Suprapubic skin (tissue), 4 donors: ENCODE measurements at regions not wholly inside any gene's neighbourhood (a gene's known extent, or its start where the extent isn't known, plus 50 kb on each side); places are given as distances from the start of the nearest gene placed in this dataset.

Experiments used
- DNase-seq, 2 donors: peaks; one replicate each; pipeline ENCODE4 v3.0.0-alpha.2; 2019; ENCODE audit warnings: low spot score in 2 of 2
- H3K27ac ChIP-seq: fragments of 200-600 bp; sonication (generic); one replicate; pipeline ENCODE4 v1.5.1; 2019
- H3K27me3 ChIP-seq: fragments of 200-600 bp; sonication (generic); one replicate; pipeline ENCODE4 v1.5.1; 2019
- H3K36me3 ChIP-seq: fragments of 200-600 bp; sonication (generic); one replicate; pipeline ENCODE4 v1.5.1; 2019
- H3K4me1 ChIP-seq: fragments of 200-600 bp; sonication (generic); one replicate; pipeline ENCODE4 v1.5.1; 2019
- H3K4me3 ChIP-seq: fragments of 200-600 bp; sonication (generic); one replicate; pipeline ENCODE4 v1.5.1; 2019; ENCODE audit warnings: mild to moderate bottlenecking
- H3K9me3 ChIP-seq: fragments of 200-600 bp; sonication (generic); one replicate; pipeline ENCODE4 v1.5.1; 2019
- EP300 ChIP-seq: sonication (generic); formaldehyde crosslinking; IDR thresholded peaks from one replicate; pipeline ENCODE4 v1.6.1; 2017; ENCODE audit warnings: antibody characterized with exemption
- POLR2A ChIP-seq, 2 donors: fragments of 450-650 bp; IDR thresholded peaks; one replicate each; pipeline ENCODE4 v1.6.1; 2017; ENCODE audit warnings: antibody characterized with exemption in 2 of 2, mild to moderate bottlenecking in 2 of 2, moderate library complexity in 2 of 2
- POLR2AphosphoS5 ChIP-seq, 3 donors: sonication (generic); formaldehyde crosslinking; IDR thresholded peaks; one replicate each; pipeline ENCODE4 v1.6.1; 2017; ENCODE audit warnings: antibody characterized with exemption in 3 of 3
- WGBS: methylation state at CpG from one replicate; pipeline ENCODE4 v1.1.5; 2018; 5-methylcytosine and 5-hydroxymethylcytosine counted together
- TF ChIP-seq, protein P1 (sequence below), 2 donors: fragments of 200-600 bp in 1 of 2; fragments of 450-650 bp in 1 of 2; sonication (generic) in 1 of 2; IDR thresholded peaks; one replicate each; pipeline ENCODE4 v1.5.1; 2016 to 2019; ENCODE audit warnings: antibody characterized with exemption in 2 of 2, mild to moderate bottlenecking in 1 of 2, moderate library complexity in 1 of 2

DNA sequence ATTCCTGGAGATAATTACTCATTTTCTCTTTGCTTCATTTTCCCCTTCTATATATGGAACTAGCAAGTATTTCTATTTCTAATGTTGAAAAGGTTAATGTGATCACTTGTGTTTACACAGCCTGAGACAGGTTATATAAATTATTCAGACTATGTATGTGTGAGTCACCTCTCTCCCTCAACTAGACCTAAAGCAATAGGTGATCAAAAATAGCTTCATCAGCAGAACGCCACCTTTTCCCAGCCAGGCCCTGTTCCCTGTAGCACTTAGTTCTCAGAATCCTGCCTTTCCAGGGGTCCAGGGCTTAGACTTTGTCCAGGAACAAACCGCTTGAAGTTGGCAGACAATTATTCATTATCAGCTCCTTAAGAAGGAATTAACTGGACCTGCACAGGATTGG is 125.3 kb upstream of the EXOC2 start:
- no peaks in the 10 kb centered on the region for H3K36me3 ChIP-seq
- TF ChIP-seq, protein P1, sequence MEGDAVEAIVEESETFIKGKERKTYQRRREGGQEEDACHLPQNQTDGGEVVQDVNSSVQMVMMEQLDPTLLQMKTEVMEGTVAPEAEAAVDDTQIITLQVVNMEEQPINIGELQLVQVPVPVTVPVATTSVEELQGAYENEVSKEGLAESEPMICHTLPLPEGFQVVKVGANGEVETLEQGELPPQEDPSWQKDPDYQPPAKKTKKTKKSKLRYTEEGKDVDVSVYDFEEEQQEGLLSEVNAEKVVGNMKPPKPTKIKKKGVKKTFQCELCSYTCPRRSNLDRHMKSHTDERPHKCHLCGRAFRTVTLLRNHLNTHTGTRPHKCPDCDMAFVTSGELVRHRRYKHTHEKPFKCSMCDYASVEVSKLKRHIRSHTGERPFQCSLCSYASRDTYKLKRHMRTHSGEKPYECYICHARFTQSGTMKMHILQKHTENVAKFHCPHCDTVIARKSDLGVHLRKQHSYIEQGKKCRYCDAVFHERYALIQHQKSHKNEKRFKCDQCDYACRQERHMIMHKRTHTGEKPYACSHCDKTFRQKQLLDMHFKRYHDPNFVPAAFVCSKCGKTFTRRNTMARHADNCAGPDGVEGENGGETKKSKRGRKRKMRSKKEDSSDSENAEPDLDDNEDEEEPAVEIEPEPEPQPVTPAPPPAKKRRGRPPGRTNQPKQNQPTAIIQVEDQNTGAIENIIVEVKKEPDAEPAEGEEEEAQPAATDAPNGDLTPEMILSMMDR (IDR thresholded peaks at IDR 0.05): no peak
- TF ChIP-seq POLR2A (IDR thresholded peaks at IDR 0.05) (no peak), EP300 (no peak), POLR2AphosphoS5 (IDR thresholded peaks at IDR 0.05) (no peak)
- H3K4me3 ChIP-seq: no peak overlapping the region
- peaks cover 5% of the 10 kb centered on the region for H3K4me1 ChIP-seq
- 55% methylated on average over 2 of the region's 2 CpGs for WGBS
- no peak for DNase-seq
- no peaks in the 10 kb centered on the region for H3K27me3 ChIP-seq
- no peaks in the 10 kb centered on the region for H3K9me3 ChIP-seq
- H3K27ac ChIP-seq: no peak overlapping the region

DNA sequence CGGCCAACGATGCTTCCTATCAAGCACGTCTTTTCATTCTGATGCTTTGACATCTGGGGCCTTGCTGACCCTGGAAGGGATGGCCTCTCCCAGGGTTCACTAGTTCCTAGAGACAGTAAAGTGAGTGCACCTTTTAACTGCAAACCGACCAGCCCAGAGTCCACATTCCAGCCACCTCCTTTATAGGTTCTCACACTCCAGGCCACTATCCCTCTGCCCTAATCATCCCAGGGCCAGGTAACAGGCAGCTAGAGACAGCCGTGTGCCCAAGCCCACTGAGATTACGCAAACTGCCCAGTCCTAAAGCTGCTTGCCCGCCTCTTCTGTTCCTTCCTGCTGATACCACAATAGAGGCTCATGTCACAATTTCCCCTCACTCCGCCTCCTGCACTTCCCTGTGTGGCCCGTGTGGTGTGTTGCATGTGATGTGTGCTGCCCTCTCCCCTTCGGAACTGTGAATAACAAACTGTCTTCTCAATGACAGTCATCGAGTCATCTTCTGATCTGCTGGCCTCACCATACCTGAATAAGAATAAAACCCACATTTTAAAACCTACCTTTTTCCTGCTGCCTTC is 123.7 kb upstream of the EXOC2 start:
- Histone ChIP-seq H3K9me3 (no peaks in the 10 kb centered on the region), H3K4me3 (no peak overlapping the region), H3K27ac (no peak overlapping the region), H3K4me1 (peaks cover 5% of the 10 kb centered on the region), H3K36me3 (no peaks in the 10 kb centered on the region), H3K27me3 (no peaks in the 10 kb centered on the region)
- TF ChIP-seq POLR2AphosphoS5 (IDR thresholded peaks at IDR 0.05) (no peak), EP300 (no peak), POLR2A (IDR thresholded peaks at IDR 0.05) (no peak)
- TF ChIP-seq, protein P1 (IDR thresholded peaks at IDR 0.05): no peak
- no peak for DNase-seq
- WGBS: 81% methylated on average over 11 of the region's 11 CpGs

DNA sequence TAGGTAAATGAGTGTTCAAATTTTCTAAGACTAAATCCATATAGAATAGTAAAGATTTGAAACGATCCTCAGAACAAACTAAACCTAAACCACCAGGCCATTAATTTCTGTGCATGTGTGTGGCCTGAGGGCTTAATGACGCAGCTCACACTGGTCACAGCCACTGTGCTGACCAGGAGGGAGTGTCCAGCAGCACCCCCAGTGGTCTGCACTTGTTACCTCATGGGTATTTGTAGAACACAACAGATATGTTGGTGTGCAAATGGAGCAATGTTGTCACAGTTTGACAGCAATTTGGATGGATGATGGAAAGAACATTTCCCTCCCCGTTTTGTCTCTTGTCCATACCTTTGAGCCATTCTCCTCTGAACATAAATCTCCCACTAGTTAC is 122.4 kb upstream of the EXOC2 start:
- DNase-seq: no peak
- WGBS: 76% methylated on average over 3 of the region's 3 CpGs
- no peaks in the 10 kb centered on the region for H3K36me3 ChIP-seq
- peaks cover 5% of the 10 kb centered on the region for H3K4me1 ChIP-seq
- no peaks in the 10 kb centered on the region for H3K9me3 ChIP-seq
- no peak for TF ChIP-seq POLR2AphosphoS5 (IDR thresholded peaks at IDR 0.05)
- TF ChIP-seq, protein P1 (IDR thresholded peaks at IDR 0.05): no peak
- TF ChIP-seq EP300: no peak
- no peak for TF ChIP-seq POLR2A (IDR thresholded peaks at IDR 0.05)
- H3K27ac ChIP-seq: no peak overlapping the region
- no peaks in the 10 kb centered on the region for H3K27me3 ChIP-seq
- no peak overlapping the region for H3K4me3 ChIP-seq

DNA sequence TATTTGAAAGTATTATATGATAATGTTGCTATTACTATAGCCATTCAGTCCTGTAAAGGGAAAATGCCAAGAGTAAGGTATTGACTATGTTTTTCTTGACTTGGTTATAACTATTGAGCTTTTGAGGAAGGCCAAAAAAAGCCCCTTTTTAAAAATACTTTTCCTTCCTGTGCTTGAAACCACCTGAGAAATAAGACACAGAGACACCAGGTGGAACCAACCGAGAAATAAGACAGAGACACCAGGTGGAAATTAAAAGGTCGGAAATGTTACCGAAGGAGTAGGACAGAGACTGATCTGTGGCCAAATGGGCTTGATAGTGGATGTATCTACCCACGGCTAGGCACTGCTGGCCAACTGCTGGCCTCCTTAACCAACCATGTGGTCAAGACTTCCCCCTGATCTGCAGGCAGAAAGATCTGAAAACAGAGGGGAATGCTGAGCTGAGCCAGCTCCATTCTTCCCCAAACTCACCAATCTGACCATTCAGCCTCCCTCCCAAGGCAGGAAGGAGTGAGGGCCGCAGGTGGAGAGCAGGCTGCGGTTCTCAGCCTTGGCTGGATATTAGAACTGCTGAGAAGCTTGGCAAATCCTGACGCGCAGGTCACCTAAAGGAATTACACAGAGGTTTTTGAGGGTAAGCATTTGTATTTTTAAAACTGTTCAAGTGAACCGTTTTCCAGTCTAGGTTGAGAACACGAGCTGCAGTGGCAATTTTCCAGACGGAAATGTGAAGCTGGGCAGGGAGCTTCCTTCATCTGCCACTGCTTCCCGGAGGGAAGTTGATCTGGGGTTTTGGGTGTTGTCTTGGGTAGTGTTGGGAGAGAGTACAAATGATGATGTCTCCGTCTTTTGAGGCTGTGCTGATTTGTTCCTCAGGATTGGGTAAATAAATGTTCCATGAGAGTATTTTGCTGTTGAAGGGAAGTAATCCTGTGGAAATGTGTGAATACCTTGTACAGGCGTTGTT is 121.7 kb upstream of the EXOC2 start:
- Histone ChIP-seq H3K27me3 (no peaks in the 10 kb centered on the region), H3K4me3 (no peak overlapping the region), H3K4me1 (peaks cover 5% of the 10 kb centered on the region), H3K9me3 (no peaks in the 10 kb centered on the region), H3K36me3 (no peaks in the 10 kb centered on the region), H3K27ac (no peak overlapping the region)
- no peak for DNase-seq
- 79% methylated on average over 14 of the region's 14 CpGs for WGBS
- TF ChIP-seq, protein P1 (IDR thresholded peaks at IDR 0.05): no peak
- no peak for TF ChIP-seq POLR2AphosphoS5 (IDR thresholded peaks at IDR 0.05)
- no peak for TF ChIP-seq POLR2A (IDR thresholded peaks at IDR 0.05)
- no peak for TF ChIP-seq EP300

DNA sequence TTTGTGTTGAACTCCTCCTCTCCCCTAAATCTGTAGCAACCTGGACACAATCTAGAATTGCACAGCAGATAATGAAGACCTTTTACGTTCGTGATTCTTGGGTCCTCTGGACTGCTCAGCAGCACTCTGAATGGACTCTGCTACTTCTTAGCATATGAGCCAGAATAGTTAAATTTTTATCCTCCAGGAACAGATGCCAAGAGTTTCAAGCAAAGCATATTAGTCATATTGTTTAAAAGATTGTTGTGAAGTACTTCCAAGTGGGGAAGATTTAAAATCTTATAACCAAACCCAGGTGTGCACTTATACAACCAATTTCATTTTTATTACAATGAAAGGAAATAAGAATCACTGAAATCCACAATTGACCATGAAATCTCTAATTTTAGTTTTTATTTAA is 118.9 kb upstream of the EXOC2 start:
- Histone ChIP-seq H3K27me3 (no peaks in the 10 kb centered on the region), H3K9me3 (no peaks in the 10 kb centered on the region), H3K27ac (no peak overlapping the region), H3K4me3 (no peak overlapping the region), H3K4me1 (no peaks in the 10 kb centered on the region), H3K36me3 (no peaks in the 10 kb centered on the region)
- TF ChIP-seq POLR2A (IDR thresholded peaks at IDR 0.05) (no peak), POLR2AphosphoS5 (IDR thresholded peaks at IDR 0.05) (no peak), EP300 (no peak)
- TF ChIP-seq, protein P1 (IDR thresholded peaks at IDR 0.05): no peak
- WGBS: 74% methylated on average over 2 of the region's 2 CpGs
- no peak for DNase-seq
